GM13977 (cell line): ENCODE measurements at regions not wholly inside any gene's neighbourhood (a gene's known extent, or its start where the extent isn't known, plus 50 kb on each side); places are given as distances from the start of the nearest gene placed in this dataset.

Source experiments
- DNase-seq: peaks from one replicate; pipeline ENCODE4 v3.0.0; 2012; ENCODE audit warnings: low spot score
- in situ Hi-C: fragments of 300-500 bp; cut with MboI; formaldehyde crosslinking; loops from one replicate; pipeline ENCODE4 v1.12.0; 2022; ENCODE audit warnings: low sequenced_read_pairs, low pct_unique_long_range_greater_than_20kb, mixed read lengths, inconsistent platforms; ENCODE audit not compliant: unreplicated experiment
- TF ChIP-seq, protein P1 (sequence below): IDR thresholded peaks from 2 replicates; pipeline ENCODE4 v1.5.1; 2012; ENCODE audit warnings: mild to moderate bottlenecking, control low read depth; ENCODE audit not compliant: insufficient read depth; ENCODE audit errors: extremely low read depth, missing control alignments

DNA sequence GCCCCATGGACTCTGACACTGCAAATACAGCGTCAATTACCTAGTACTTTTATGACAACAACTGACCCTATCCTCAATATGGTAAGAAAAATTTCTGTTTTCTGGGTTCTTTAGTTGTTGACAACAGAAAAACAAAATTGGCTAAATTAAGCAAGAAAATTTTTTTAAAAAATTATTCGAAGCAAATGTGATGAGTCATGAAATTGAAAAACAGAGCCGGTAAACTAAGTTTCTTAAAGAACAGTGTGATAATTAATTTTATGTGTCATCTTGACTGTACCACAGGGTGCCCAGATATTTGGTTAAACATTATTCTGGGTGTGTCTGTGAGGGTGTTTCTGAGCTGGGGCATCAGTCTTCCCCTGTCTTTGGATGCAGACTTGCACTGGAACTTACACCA lies 107.6 kb upstream of the OPRM1 start:
- TF ChIP-seq, protein P1, sequence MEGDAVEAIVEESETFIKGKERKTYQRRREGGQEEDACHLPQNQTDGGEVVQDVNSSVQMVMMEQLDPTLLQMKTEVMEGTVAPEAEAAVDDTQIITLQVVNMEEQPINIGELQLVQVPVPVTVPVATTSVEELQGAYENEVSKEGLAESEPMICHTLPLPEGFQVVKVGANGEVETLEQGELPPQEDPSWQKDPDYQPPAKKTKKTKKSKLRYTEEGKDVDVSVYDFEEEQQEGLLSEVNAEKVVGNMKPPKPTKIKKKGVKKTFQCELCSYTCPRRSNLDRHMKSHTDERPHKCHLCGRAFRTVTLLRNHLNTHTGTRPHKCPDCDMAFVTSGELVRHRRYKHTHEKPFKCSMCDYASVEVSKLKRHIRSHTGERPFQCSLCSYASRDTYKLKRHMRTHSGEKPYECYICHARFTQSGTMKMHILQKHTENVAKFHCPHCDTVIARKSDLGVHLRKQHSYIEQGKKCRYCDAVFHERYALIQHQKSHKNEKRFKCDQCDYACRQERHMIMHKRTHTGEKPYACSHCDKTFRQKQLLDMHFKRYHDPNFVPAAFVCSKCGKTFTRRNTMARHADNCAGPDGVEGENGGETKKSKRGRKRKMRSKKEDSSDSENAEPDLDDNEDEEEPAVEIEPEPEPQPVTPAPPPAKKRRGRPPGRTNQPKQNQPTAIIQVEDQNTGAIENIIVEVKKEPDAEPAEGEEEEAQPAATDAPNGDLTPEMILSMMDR: no peak
- in situ Hi-C loops: no loop called here

DNA sequence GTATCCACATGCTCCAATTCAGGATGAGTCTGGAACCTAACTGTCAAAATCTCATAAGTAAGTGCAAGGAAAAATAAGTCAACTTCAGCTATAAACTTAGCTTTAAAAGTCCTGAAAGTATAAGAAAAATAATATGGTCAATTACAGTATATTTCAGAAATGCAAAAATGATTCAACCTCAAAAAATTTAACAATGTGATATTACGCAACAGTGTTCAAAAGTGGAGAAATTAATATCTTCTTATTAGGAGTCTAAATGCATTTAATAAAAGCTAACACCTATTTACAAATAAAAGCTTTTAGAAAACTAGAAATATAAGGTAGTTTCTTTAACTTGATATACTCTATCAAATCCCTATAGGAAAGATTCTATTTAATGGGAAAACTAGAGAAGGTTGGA lies 111.2 kb upstream of the OPRM1 start:
- DNase-seq: no peak
- in situ Hi-C loops: no loop called here
- TF ChIP-seq, protein P1: no peak

More for the DNA sequence above, 107.6 kb upstream of the OPRM1 start:
- DNase-seq: no peak

DNA sequence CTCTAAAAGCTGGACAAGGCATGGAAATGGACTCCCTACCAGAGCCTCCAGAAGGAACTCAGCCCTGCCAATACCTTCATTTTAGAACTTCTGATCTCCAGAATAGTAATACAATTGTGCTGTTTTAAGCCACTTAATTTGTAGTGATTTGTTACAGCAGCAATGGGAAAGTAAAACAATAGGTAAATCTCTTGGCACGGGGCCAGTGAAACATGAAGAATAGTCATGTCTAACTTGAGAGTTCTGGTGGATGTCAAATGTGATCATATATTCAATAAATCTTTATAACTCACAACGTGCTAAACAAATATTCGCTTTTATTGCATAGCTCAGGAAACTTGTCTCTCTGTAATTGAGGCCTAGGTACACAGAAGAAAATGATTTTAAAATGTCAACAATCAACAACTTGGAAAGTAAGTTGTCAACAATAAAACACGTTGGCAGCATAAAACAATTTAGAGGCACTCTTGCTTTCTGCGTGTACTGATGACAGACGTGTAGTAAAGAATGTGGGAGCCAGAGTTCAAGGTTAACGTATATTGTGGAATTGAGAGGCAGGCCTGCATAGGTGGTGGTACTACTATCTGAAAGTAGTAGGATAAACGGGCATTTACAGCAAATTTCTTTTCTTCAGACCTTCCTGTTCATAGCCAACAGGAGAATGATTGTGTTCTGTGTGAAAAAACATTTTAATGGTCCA lies 140.5 kb upstream of the OPRM1 start:
- in situ Hi-C loops: no loop called here
- TF ChIP-seq, protein P1: no peak
- DNase-seq: no peak

DNA sequence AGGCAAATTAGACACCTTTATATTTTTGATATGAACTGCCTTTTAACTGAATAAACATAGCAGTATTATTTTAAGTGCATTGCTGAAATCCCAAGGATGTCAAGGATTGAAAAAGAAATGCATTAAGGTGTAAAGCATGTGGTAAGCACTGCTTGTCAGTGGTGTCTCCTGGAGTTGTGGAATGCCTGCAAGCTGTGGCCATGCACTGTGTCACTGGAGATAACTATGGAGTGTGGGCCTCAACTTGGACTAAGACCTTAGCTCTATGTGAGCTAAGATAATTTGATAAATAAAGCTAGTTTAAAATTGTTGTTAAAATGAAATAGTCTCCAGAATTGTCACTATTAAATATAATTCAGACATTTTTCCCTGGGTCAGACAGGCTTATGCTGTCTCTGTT lies 156.6 kb upstream of the OPRM1 start:
- TF ChIP-seq, protein P1: no peak
- no peak for DNase-seq
- in situ Hi-C loops: no loop called here

DNA sequence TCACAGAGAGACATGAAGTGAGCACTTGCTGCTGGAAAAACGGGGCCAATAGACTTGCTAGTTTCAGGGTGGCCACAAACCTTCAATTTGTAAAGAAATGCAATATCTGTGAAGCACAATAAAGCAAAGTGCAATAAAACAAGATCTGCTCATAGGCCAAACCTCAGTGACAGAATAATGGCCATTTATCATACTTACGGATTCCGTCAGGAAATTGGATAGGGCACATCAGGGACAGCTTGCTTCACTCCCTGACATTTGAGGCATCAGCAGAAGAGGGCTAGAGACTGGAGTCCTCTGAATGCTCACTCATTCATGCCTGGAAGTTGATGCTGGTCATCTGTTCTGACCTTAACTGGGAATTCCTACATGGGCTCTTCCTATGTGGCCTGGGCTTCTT lies 165.5 kb upstream of the OPRM1 start:
- TF ChIP-seq, protein P1: no peak
- in situ Hi-C loops: no loop called here
- no peak for DNase-seq

DNA sequence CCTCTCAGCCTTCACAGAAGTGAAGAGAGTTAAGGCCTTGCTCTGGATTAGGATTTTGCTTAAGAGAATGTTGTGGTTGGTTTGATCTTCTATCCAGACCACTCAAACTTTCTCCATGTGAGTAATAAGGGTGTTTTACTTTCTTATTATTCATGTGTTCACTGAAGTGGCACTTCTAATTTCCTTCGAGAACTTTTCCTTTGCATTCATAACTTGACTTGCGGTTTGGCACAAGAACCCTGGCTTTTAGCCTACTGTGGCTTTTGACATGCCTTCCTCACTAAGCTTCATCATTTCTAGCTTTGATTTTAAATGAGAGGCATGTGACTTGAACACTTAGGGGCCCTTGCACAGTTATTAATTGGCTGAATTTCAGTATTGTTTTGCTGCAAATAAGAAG lies 166.1 kb upstream of the OPRM1 start:
- in situ Hi-C loops: no loop called here
- TF ChIP-seq, protein P1: no peak
- DNase-seq: no peak
